Psoas muscle (tissue), 7 donors: ENCODE measurements at regions not wholly inside any gene's neighbourhood (a gene's known extent, or its start where the extent isn't known, plus 50 kb on each side); places are given as distances from the start of the nearest gene placed in this dataset.

Source experiments
- ATAC-seq, 4 donors: fragments of 200-7000 bp; cut with Tn5 transposase; one replicate each; pipeline ENCODE4 v1.9.1; 2020; ENCODE audit warnings: moderate library complexity in 3 of 4, mild to moderate bottlenecking in 2 of 4
- DNase-seq, 2 donors: peaks; one replicate each; pipeline ENCODE4 v3.0.0-alpha.2; 2020
- H3K27ac ChIP-seq: fragments of 200-600 bp; one replicate; pipeline ENCODE4 v1.8.0; 2022
- H3K27me3 ChIP-seq, 3 donors: fragments of 200-600 bp in 1 of 3; one replicate each; pipeline versions ENCODE4 v1.6.1 to v1.8.0; 2013 to 2022; ENCODE audit warnings: low read length in 2 of 3, mild to moderate bottlenecking in 2 of 3, moderate library complexity in 1 of 3; ENCODE audit not compliant: insufficient read depth in 3 of 3
- H3K36me3 ChIP-seq, 2 donors: fragments of 200-600 bp in 1 of 2; one replicate each; pipeline versions ENCODE4 v1.6.1 to v1.8.0; 2013 to 2022; ENCODE audit warnings: low read depth in 1 of 2, mild to moderate bottlenecking in 1 of 2, moderate library complexity in 1 of 2; ENCODE audit not compliant: insufficient read depth in 1 of 2
- H3K4me1 ChIP-seq: fragments of 200-600 bp; one replicate; pipeline ENCODE4 v1.8.0; 2022
- H3K4me3 ChIP-seq: fragments of 200-600 bp; one replicate; pipeline ENCODE4 v1.8.0; 2022; ENCODE audit warnings: mild to moderate bottlenecking
- H3K9me3 ChIP-seq: fragments of 200-600 bp; one replicate; pipeline ENCODE4 v1.8.0; 2022
- WGBS, 3 donors: extraction: QIAGEN DNeasy Blood & Tissue Kit; methylation state at CpG; one replicate each; pipeline versions ENCODE4 v1.1.6 to v1.1.7; 2013; 5-methylcytosine and 5-hydroxymethylcytosine counted together
- intact Hi-C, 2 donors: fragments of 100-400 bp; cut with DNase I; formaldehyde crosslinking; loops; one replicate each; pipeline versions ENCODE4 v1.11.0 to v1.14.2; 2022
- TF ChIP-seq, protein P1 (sequence below): fragments of 200-600 bp; IDR thresholded peaks from one replicate; pipeline ENCODE4 v1.8.0; 2022; ENCODE audit warnings: antibody characterized with exemption
- donor health status: healthy with polysubstance abuse.
- donor health status: DM: no; HTN: no; CAD: no; lungs with moderate emphysema.
- donor health status: Bipolar disorder and iron deficiency.
- donor health status: healthy.
- donor health status: DM: yes; HTN: yes; CAD: no.
- donor health status: DM: no; HTN: no; CAD: no.
- donor health status: DM: yes; HTN: yes; CAD: no.

DNA sequence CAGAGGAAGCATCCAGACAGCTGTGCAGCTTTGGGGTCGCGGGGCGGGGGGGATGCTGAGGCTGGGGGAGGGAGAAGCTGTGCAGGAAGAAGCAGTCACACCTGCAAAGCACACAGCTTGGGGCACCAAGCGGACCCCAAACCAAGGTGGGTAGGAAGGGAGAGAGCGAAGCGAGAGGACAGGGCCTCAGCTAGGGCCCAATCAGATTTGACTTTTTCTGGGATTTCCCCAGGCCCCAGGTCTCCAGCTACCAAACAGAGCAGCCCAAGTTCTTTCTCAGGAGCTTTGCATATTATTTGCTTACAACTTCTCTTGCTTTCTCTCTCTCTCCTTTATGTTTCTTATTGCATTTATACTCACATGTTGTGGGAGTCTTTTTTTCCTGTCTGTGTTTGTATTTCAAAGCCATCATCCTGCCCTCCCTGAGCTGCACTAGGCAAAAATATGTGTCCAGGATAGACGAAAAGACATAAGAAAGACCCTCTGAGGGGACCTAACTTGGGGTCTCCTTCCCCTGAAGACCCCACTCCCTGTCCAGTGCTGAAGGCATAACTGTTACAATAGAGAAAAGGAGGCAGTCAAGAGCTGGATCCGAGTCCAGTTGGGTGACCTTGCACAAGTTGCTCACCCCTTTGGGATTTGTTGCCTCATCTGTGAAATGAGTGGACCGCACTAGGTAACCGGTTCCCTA lies 50.6 kb upstream of the SMNDC1 start:
- H3K36me3 ChIP-seq = no peaks in the 10 kb centered on the region
- no peak overlapping the region for H3K27ac ChIP-seq
- peaks cover 0 to 12% (median 0%) of the 10 kb centered on the region in 3 donors for H3K27me3 ChIP-seq
- intact Hi-C loops = loop anchor here in 1 of 2 donors (10.0 kb wide), 1 partner anchor 140 kb away; the partner anchor contains the start of gene DUSP5
- WGBS, 3 donors = 95 to 97% (median 96%) methylated on average over 10 of the region's 10 CpGs
- DNase-seq = no peak
- TF ChIP-seq, protein P1, sequence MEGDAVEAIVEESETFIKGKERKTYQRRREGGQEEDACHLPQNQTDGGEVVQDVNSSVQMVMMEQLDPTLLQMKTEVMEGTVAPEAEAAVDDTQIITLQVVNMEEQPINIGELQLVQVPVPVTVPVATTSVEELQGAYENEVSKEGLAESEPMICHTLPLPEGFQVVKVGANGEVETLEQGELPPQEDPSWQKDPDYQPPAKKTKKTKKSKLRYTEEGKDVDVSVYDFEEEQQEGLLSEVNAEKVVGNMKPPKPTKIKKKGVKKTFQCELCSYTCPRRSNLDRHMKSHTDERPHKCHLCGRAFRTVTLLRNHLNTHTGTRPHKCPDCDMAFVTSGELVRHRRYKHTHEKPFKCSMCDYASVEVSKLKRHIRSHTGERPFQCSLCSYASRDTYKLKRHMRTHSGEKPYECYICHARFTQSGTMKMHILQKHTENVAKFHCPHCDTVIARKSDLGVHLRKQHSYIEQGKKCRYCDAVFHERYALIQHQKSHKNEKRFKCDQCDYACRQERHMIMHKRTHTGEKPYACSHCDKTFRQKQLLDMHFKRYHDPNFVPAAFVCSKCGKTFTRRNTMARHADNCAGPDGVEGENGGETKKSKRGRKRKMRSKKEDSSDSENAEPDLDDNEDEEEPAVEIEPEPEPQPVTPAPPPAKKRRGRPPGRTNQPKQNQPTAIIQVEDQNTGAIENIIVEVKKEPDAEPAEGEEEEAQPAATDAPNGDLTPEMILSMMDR = no peak
- no peaks in the 10 kb centered on the region for H3K4me1 ChIP-seq
- H3K4me3 ChIP-seq = no peak overlapping the region
- no peaks in the 10 kb centered on the region for H3K9me3 ChIP-seq
- no peak for ATAC-seq

DNA sequence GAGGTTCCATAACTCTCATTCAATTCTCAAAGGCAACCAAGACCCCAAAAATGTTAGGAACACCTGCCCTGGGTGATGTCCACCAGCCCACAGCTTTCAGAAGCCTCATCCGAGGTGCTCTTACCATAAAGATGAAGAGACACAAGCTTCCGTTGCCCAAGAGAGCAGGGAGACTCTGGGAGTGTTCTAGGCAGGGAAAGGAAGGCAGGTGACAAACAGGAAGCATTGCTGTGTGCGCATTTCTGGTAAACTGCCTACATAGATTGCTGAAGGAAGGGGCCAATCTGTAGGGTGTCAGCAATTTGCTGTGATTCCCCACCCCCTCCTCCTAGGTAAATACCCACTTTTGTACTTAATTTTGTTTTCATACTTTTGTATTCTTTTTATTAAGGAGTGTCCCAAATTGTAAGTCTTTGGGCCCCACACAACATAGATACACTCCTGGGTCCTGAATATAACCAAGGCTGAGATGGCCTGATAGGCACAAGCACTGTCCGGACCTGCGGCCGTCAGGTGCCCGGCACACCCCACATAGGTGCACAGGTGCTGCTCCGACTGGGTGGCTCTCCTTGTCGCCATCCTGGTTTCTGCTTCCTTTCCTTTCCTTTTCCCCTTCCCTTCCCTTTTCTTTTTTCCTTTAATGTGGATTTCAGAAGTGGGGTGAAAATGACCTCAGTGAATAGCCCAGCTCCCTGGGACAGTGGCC lies 51.4 kb upstream of the SMNDC1 start:
- H3K4me3 ChIP-seq = no peak overlapping the region
- intact Hi-C loops = loop anchor here in 1 of 2 donors (10.0 kb wide), 1 partner anchor 139 kb away; the partner anchor contains the start of gene DUSP5
- ATAC-seq = no peak

DNA sequence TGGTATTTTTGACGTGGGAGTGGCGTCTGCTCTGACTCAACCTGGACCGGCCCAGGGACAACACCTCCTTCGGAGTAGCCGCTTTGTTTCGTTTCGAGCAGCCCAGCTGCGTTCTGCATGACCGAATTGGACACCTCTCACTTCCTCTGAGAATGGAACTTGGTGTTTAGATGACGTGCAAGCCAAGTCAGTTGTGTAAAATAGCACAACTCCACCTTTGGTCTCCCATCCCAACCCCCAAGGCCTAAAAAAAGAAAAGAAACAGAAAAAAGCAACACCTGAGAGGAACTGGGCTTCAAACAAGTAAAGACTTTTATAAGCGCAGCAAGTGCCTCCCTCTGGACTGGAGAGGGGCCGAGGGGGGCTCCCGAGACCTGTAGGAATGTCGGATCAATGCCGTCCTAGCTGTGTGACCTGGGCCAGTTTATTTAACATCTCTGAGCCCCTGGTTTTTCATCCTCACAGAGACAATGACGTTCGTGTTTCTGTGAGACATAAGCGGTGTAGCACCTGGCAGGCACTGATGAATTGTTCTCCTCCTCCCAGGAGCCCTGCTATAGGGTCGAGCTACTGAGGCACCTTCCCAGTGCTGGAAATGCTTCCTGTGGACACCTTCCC lies 52.0 kb upstream of the SMNDC1 start:
- no peaks in the 10 kb centered on the region for H3K4me1 ChIP-seq
- DNase-seq (no peak), ATAC-seq (peak in 2 of 4 donors; percentile 26 to 35)
- H3K36me3 ChIP-seq = no peaks in the 10 kb centered on the region
- TF ChIP-seq, protein P1 = no peak
- H3K27ac ChIP-seq = no peak overlapping the region
- H3K9me3 ChIP-seq = no peaks in the 10 kb centered on the region
- H3K4me3 ChIP-seq = no peak overlapping the region
- peaks cover 0 to 9% (median 0%) of the 10 kb centered on the region in 3 donors for H3K27me3 ChIP-seq
- 73 to 79% (median 73%) methylated on average over 19 of the region's 19 CpGs for WGBS, 3 donors
- intact Hi-C loops = loop anchor here in 1 of 2 donors (10.0 kb wide), 1 partner anchor 138 kb away; the partner anchor contains the start of gene DUSP5

More for the DNA sequence above, 51.4 kb upstream of the SMNDC1 start:
- no peaks in the 10 kb centered on the region for H3K9me3 ChIP-seq
- no peak for DNase-seq
- no peak overlapping the region for H3K27ac ChIP-seq
- H3K36me3 ChIP-seq = no peaks in the 10 kb centered on the region
- 74 to 87% (median 80%) methylated on average over 9 of the region's 9 CpGs for WGBS, 3 donors
- H3K27me3 ChIP-seq = peaks cover 0 to 12% (median 0%) of the 10 kb centered on the region in 3 donors
- no peaks in the 10 kb centered on the region for H3K4me1 ChIP-seq
- TF ChIP-seq, protein P1 = no peak

DNA sequence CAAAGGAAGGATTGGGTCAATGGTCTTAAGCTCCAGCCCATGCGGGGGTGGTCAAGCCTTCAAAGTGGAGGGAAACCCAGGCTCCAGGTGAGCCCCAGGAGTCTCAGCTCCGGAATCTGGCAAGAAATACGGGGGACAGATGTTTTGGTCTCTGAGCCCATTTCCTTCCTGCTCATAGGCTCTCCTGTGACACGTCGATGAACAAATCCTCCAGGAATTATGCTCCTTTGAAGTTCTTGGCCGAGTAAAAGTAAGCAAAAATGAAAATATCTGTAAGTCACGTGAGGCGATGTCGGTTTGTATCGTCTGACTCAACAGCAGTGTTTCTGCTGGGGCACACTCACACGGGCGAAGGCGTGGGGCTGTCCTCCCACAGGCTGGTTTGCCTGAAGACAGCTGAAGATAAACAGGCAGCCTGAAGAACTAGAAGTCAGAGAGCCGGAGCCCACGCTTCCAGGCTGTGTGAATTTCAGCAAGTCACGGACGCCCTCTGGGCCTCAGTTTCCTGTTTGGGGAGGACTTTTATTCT lies 52.6 kb upstream of the SMNDC1 start:
- intact Hi-C loops = loop anchor here in 1 of 2 donors (10.0 kb wide), 1 partner anchor 137 kb away; the partner anchor contains the start of gene DUSP5

More for the DNA sequence above, 52.6 kb upstream of the SMNDC1 start:
- WGBS, 3 donors = 70 to 81% (median 72%) methylated on average over 17 of the region's 17 CpGs
- TF ChIP-seq, protein P1 = no peak
- H3K36me3 ChIP-seq = no peaks in the 10 kb centered on the region
- H3K4me1 ChIP-seq = no peaks in the 10 kb centered on the region
- H3K4me3 ChIP-seq = no peak overlapping the region
- no peak for ATAC-seq
- DNase-seq = no peak
- no peak overlapping the region for H3K27ac ChIP-seq
- no peaks in the 10 kb centered on the region for H3K9me3 ChIP-seq
- H3K27me3 ChIP-seq = peaks cover 0 to 3% (median 0%) of the 10 kb centered on the region in 3 donors
